ENCODE measurements at regions not wholly inside any gene's neighbourhood (a gene's known extent, or its start where the extent isn't known, plus 50 kb on each side); places are given as distances from the start of the nearest gene placed in this dataset.
"Not testable (repeated sequence)": the region's sequence is repeated elsewhere in the genome, so short reads cannot be mapped to it uniquely, and the experiment has no call there.

DNA sequence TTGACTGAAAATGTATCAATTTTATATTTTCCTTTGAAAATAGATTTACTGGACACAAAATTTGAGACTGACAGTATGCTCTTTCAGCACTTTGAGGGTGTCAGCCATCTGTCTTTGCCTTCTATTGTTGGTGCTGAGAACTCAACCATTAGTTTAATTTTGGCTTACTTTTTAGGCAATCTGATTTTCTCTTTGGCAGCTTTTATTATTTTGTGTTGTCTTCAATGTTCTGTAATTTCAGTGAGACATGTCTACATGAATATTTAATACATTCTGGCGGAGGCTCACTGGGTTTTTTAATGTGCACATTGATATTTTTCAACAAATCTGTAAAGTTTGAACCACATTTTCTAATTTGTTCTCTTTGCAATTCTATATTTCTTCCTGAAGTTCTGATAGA lies 648.6 kb downstream of the C6orf118 start:
- Mint-ChIP-seq H3K9me3 (peaks cover 8% of the 10 kb centered on the region), H3K4me1 (no peaks in the 10 kb centered on the region), H3K4me3 (no peak overlapping the region), H3K27me3 (no peaks in the 10 kb centered on the region), H3K36me3 (ENCODE audit: low read depth) (no peaks in the 10 kb centered on the region), H3K27ac (no peak overlapping the region)
- intact Hi-C loops (cut with micrococcal nuclease) = no loop called here
- DNase-seq = no peak

DNA sequence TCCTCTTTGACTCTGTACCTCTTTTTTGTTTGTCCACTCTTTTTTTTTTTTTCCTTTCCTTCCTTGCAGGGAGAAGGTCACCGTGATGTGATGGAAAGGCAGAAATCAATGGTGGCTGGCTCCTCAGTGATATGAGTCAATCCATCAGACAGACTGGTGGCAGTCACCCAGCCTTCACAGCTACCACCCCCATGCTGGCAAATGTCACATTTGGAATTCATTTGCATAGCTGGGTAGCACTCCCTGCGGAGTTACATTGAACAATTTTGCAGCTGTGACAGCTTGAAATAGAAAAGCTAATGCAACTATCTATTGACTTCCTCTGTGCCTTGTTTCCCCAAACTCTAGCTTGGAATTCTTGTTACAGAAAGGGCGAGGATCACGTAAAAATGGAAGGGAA lies 668.4 kb downstream of the C6orf118 start:
- no peak for DNase-seq
- peaks cover 10% of the 10 kb centered on the region for H3K9me3 Mint-ChIP-seq
- no peak overlapping the region for H3K27ac Mint-ChIP-seq
- no peaks in the 10 kb centered on the region for H3K27me3 Mint-ChIP-seq
- no peaks in the 10 kb centered on the region for H3K36me3 Mint-ChIP-seq (ENCODE audit: low read depth)
- H3K4me1 Mint-ChIP-seq = no peaks in the 10 kb centered on the region
- intact Hi-C loops (cut with micrococcal nuclease) = no loop called here
- H3K4me3 Mint-ChIP-seq = no peak overlapping the region

DNA sequence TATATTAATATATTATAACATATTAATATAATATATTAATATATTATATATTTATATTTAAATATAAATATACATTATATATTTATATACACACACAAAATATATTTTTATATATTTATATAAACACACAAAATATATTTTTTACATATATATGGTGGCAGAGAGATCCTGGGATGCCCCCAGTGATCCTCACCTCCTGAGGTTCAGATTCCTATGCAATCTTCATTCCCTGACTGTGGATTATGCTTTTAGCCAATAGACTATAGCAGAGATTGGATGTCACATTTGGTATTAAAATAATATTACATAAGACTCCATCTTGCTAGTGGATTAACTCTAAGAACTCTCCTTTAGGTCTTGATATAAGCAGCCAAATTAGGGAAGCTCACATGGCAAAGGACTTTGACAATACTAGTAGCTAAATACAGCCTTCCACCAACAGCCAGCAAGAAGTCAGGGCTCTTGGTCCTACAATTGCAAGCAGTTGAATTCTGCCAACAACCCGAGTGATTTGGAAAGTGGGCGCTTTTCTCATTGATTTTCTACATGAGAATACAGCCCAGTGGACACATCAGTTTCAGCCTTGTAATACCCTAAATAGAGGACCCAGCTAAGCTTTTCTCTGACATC lies 681.0 kb downstream of the C6orf118 start:
- Mint-ChIP-seq H3K4me1 (no peaks in the 10 kb centered on the region), H3K4me3 (no peak overlapping the region), H3K27ac (no peak overlapping the region), H3K27me3 (no peaks in the 10 kb centered on the region), H3K9me3 (no peaks in the 10 kb centered on the region), H3K36me3 (ENCODE audit: low read depth) (no peaks in the 10 kb centered on the region)
- intact Hi-C loops (cut with micrococcal nuclease) = no loop called here
- peak; percentile 60 for DNase-seq

DNA sequence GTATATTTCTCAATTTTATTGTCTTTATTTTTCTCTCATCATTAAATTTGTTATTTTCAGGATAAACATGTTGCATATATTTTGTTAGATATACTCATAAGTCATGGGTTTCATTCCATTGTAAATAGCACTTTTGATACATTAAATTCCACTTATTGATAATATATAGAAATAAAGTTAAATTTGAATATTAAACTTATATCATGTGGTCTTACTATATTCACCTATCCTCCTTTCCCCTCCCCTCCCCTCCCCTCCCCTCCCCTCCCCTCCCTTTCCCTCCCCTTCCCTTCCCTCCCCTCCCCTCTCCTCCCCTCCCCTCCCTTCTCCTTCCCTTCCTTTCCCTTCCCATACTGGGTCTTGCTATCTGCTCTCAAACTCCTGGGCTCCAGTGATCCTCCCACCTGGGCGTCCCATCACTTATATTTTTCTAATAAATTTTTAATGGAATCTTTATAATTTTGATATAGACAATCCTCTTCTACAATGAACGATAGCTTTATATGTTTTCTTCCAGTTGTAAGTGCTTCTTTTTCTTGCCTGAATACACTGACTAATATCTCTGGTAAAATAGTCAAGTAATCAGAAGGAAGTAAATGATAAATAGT lies 692.4 kb downstream of the C6orf118 start:
- H3K27ac Mint-ChIP-seq = no peak overlapping the region
- no peak for DNase-seq
- H3K9me3 Mint-ChIP-seq = no peaks in the 10 kb centered on the region
- H3K36me3 Mint-ChIP-seq (ENCODE audit: low read depth) = no peaks in the 10 kb centered on the region
- H3K27me3 Mint-ChIP-seq = no peaks in the 10 kb centered on the region
- H3K4me1 Mint-ChIP-seq = no peaks in the 10 kb centered on the region
- intact Hi-C loops (cut with micrococcal nuclease) = no loop called here
- no peak overlapping the region for H3K4me3 Mint-ChIP-seq

DNA sequence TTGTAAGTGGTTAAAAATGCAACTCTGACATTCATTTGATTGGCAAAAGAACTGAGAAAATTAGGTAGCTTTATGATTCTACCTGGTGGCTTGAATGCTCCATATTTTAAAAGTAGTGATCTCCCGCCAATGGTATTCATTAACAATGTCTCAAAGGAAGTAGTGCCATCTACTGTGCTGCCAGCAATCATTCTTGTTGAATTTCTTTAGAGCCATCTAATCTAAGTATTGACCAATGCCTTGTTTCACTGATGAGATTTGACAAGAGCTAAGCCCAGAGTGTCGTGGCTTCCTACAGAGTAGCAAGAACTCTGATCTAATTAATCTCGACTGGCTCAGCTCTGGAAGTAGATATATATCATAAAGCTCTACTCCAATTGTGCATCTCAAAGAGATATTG lies 696.7 kb downstream of the C6orf118 start:
- intact Hi-C loops (cut with micrococcal nuclease) = no loop called here
- H3K27me3 Mint-ChIP-seq = no peaks in the 10 kb centered on the region
- no peak overlapping the region for H3K4me3 Mint-ChIP-seq
- no peaks in the 10 kb centered on the region for H3K4me1 Mint-ChIP-seq
- H3K36me3 Mint-ChIP-seq (ENCODE audit: low read depth) = no peaks in the 10 kb centered on the region
- DNase-seq = no peak
- no peak overlapping the region for H3K27ac Mint-ChIP-seq
- no peaks in the 10 kb centered on the region for H3K9me3 Mint-ChIP-seq

DNA sequence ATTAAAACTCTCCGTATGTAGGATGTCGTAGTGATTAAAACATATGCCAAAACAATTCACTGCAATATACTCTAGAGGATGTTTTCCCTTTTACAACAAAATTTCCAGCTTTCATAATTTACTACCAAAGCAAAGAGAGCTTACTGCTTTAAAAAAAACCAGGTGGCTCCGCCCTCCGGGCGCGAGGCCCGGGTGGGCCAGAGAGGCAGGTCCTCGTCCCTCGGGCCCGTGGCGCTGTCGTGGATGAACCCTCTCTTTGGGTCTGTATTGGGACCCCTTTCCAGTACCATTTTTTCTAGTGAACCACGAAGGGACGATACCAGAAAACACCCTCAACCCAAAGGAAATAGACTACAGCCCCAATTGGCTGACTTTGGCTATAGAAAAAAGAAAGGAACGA lies 698.5 kb downstream of the C6orf118 start:
- DNase-seq; H3K4me1 Mint-ChIP-seq; H3K27ac Mint-ChIP-seq; H3K9me3 Mint-ChIP-seq; H3K36me3 Mint-ChIP-seq (ENCODE audit: low read depth); intact Hi-C loops (cut with micrococcal nuclease); H3K4me3 Mint-ChIP-seq; H3K27me3 Mint-ChIP-seq: not testable (repeated sequence)

DNA sequence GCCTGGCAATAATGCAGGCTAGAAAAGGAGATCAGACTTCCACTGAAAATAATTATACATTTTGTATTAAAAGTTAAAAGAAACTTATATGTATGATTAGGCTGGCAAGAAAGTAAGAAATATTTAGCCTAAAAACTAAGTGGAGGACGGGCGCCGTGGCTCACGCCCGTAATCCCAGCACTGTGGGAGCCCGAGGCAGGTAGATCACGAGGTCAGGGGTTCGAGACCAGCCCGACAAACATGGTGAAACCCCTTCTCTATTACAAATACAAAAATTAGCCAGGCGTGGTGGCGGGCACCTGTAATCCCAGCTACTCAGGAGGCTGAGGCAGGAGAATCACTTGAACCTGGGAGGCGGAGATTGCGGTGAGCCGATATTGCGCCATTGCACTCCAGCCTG lies 707.0 kb downstream of the C6orf118 start:
- H3K27ac Mint-ChIP-seq; H3K36me3 Mint-ChIP-seq (ENCODE audit: low read depth); H3K9me3 Mint-ChIP-seq; H3K4me3 Mint-ChIP-seq; intact Hi-C loops (cut with micrococcal nuclease); H3K27me3 Mint-ChIP-seq; H3K4me1 Mint-ChIP-seq; DNase-seq: not testable (repeated sequence)

DNA sequence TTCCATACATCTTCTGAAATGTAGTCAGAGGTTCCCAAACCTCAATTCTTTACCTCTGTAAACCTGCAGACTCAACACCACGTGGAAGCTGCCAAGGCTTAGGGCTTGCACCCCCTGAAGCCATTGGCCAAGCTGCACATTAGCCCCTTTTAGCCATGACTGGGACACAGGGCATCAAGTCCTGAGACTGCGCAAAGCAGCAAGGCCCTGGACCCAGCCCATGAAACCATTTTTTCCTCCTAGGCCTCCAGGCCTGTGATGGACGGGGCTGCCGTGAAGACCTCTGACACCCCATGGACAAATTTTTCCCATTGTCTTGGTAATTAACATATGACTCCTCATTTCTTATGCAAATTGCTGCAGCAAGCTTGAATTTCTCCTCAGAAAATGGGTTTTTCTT lies 727.8 kb downstream of the C6orf118 start:
- no peaks in the 10 kb centered on the region for H3K36me3 Mint-ChIP-seq (ENCODE audit: low read depth)

DNA sequence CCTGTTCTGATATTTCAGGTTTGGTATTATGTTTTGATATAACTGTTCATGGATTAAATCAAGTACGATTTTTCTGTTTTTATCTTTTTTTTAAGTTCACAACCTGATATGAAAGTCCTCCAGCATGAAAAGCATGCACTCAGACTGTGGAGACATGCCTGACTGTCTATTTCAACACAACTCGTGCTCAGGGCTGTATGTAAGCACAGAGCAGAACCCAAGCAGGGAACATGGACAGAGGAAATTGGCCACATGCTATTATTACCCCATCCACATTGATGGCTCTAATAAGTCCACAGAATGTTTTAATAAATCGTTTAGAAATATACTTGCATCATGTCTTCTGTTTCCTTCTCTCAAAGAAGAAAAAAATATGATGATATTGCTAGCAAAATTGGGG lies 730.4 kb downstream of the C6orf118 start:
- Mint-ChIP-seq H3K36me3 (ENCODE audit: low read depth) (no peaks in the 10 kb centered on the region), H3K4me1 (no peaks in the 10 kb centered on the region), H3K9me3 (peaks cover 20% of the 10 kb centered on the region), H3K27me3 (no peaks in the 10 kb centered on the region), H3K27ac (no peak overlapping the region), H3K4me3 (no peak overlapping the region)
- intact Hi-C loops (cut with micrococcal nuclease) = no loop called here
- no peak for DNase-seq

More for the DNA sequence above, 727.8 kb downstream of the C6orf118 start:
- no peaks in the 10 kb centered on the region for H3K4me1 Mint-ChIP-seq
- intact Hi-C loops (cut with micrococcal nuclease) = no loop called here
- no peak overlapping the region for H3K4me3 Mint-ChIP-seq
- H3K27ac Mint-ChIP-seq = no peak overlapping the region
- no peaks in the 10 kb centered on the region for H3K27me3 Mint-ChIP-seq
- DNase-seq = no peak
- peaks cover 14% of the 10 kb centered on the region for H3K9me3 Mint-ChIP-seq

DNA sequence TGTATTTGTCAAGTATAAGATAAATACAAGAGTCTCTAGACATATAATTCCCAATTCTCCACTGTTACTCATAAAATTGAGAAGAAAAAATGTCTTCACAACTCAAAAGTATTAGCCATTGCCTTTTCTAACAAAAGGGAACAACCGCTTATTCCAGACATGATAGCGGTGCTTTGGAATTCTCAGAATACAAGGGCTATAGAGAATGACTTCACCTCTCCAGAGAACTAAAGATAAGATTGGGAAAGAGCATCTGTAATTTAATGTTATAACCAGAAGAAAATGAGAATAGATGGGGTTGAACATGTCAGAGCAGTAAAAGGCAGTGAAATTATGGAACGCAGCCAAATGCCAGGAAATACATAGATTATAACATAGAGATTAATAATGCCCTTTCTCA lies 730.8 kb downstream of the C6orf118 start:
- H3K9me3 Mint-ChIP-seq = peaks cover 20% of the 10 kb centered on the region
- no peak overlapping the region for H3K4me3 Mint-ChIP-seq
- no peaks in the 10 kb centered on the region for H3K4me1 Mint-ChIP-seq
- no peaks in the 10 kb centered on the region for H3K36me3 Mint-ChIP-seq (ENCODE audit: low read depth)
- DNase-seq = no peak
- H3K27ac Mint-ChIP-seq = no peak overlapping the region
- intact Hi-C loops (cut with micrococcal nuclease) = no loop called here
- H3K27me3 Mint-ChIP-seq = no peaks in the 10 kb centered on the region

DNA sequence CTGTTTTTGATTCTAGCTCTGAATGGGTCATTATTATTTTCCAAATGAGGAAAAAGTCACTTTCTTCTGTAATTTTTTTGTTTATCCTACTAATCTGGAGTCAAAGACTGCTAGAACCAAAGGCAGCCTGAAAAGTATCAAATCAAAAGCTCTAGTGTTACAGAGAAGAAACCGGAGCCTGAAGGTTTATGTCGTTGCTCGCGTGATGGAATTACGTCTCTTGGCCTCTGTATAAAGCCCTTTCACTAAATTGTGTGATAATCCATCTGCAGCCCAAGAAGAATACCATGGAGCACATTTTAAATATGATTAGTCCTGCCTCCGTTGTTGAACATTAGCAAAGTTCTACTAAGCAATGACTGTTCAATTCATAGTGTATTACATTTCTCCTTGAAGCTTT lies 738.6 kb downstream of the C6orf118 start:
- Mint-ChIP-seq H3K27me3 (no peaks in the 10 kb centered on the region), H3K36me3 (ENCODE audit: low read depth) (no peaks in the 10 kb centered on the region), H3K4me1 (no peaks in the 10 kb centered on the region), H3K9me3 (peaks cover 5% of the 10 kb centered on the region), H3K27ac (no peak overlapping the region), H3K4me3 (no peak overlapping the region)
- intact Hi-C loops (cut with micrococcal nuclease) = no loop called here
- no peak for DNase-seq

DNA sequence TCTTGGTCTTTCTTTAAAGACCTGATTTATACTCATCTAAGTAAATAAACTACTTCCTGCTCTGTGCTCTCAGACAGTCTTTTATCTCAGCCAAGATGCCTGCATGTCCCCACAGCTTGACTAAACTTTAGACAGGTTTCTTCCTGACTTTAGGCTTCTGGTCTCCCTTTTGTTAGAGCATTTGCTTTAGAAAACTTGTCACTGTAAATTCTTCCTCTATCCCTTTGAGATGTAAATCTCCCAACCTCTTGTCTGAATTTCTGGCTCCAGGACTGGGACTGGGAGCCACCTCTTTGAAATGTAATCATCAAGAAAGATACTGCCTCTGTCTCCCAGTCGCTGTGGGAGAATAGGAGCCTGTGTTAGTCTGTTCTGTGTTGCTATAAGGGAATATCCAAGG lies 739.9 kb downstream of the C6orf118 start:
- intact Hi-C loops (cut with micrococcal nuclease) = no loop called here
- Mint-ChIP-seq H3K4me1 (no peaks in the 10 kb centered on the region), H3K9me3 (no peaks in the 10 kb centered on the region), H3K4me3 (no peak overlapping the region), H3K27me3 (no peaks in the 10 kb centered on the region), H3K36me3 (ENCODE audit: low read depth) (no peaks in the 10 kb centered on the region), H3K27ac (no peak overlapping the region)
- no peak for DNase-seq

DNA sequence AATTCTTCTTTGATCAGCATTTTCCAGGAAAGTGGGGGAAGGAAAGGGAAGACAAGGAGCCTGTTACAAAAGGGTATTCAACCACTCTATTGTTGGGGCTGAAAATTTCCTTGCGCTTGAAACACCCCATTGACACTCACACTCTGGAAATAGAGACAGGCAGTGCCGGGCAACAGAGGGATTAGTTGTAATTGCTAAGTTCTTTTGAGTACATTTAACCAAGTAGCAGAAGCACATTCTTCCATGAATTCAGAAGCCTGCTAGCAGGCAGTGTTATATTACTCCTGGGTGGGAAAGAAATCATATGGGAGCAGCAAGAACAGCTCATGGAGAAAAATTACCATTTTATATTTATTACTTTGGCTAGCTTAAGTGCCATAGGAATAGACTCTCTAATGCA lies 745.5 kb downstream of the C6orf118 start:
- Mint-ChIP-seq H3K4me3 (no peak overlapping the region), H3K4me1 (no peaks in the 10 kb centered on the region), H3K27ac (no peak overlapping the region), H3K27me3 (no peaks in the 10 kb centered on the region), H3K9me3 (peaks cover 5% of the 10 kb centered on the region), H3K36me3 (ENCODE audit: low read depth) (no peaks in the 10 kb centered on the region)
- intact Hi-C loops (cut with micrococcal nuclease) = no loop called here
- DNase-seq = no peak

DNA sequence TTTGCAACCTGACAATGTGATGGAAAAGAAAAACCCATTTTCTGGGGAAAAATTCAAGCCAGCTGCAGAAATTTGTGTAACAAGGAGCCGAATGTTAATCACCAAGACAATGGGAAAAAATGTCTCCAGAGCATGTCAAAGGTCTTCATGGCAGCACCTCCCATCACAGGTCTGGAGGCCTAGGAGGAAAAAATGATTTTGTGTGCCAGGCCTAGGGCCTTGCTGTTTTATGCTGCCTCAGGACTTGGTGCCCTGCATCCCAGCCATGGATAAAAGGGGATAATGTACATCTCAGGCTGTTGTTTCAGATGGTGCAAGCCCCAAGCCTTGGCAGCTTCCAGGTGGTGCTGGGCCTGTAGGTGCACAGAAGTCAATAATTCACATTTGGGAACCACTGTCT lies 747.7 kb downstream of the C6orf118 start:
- Mint-ChIP-seq H3K27ac (no peak overlapping the region), H3K9me3 (peaks cover 11% of the 10 kb centered on the region), H3K4me3 (no peak overlapping the region), H3K4me1 (no peaks in the 10 kb centered on the region), H3K36me3 (ENCODE audit: low read depth) (no peaks in the 10 kb centered on the region), H3K27me3 (no peaks in the 10 kb centered on the region)
- DNase-seq = no peak
- intact Hi-C loops (cut with micrococcal nuclease) = no loop called here
